Choroid plexus epithelial cell (primary cell): ENCODE measurements at regions not wholly inside any gene's neighbourhood (a gene's known extent, or its start where the extent isn't known, plus 50 kb on each side); places are given as distances from the start of the nearest gene placed in this dataset.

Experiments used
- DNase-seq: peaks from one replicate; pipeline ENCODE4 v3.0.0-alpha.2; 2010; ENCODE audit warnings: low read depth
- H3K4me3 ChIP-seq: 2 replicates; pipeline ENCODE4 v1.5.1; 2011; ENCODE audit warnings: low read depth, mild to moderate bottlenecking, control low read depth, low read length, moderate library complexity
- CTCF ChIP-seq: conservative IDR thresholded peaks from 2 replicates; pipeline ENCODE4 v1.5.1; 2011; ENCODE audit warnings: low read depth, mild to moderate bottlenecking, control low read depth, inconsistent platforms, low read length, moderate library complexity

- TF ChIP-seq CTCF: no peak
- no peak overlapping the region for H3K4me3 ChIP-seq
- DNase-seq: peak; percentile 92
These were observed 85.8 kb upstream of the DMRT1 start for GRCh38 chr9:755454-756381.

GRCh38 chr9:757246-757881 lies 84.1 kb upstream of the DMRT1 start:
- peak; percentile 85 for DNase-seq
- TF ChIP-seq CTCF: peak; percentile 84
- H3K4me3 ChIP-seq: no peak overlapping the region

GRCh38 chr9:758146-758545 lies 83.4 kb upstream of the DMRT1 start:
- no peak overlapping the region for H3K4me3 ChIP-seq
- no peak for DNase-seq
- TF ChIP-seq CTCF: no peak

GRCh38 chr9:759541-759940 lies 82.0 kb upstream of the DMRT1 start:
- DNase-seq: no peak
- H3K4me3 ChIP-seq: no peak overlapping the region
- TF ChIP-seq CTCF: no peak

- no peak for DNase-seq
- TF ChIP-seq CTCF: no peak
- H3K4me3 ChIP-seq: no peak overlapping the region
These were observed 81.3 kb upstream of the DMRT1 start for GRCh38 chr9:759983-760736.

GRCh38 chr9:761176-761792 lies 80.2 kb upstream of the DMRT1 start:
- TF ChIP-seq CTCF: no peak
- peak; percentile 55 for DNase-seq
- no peak overlapping the region for H3K4me3 ChIP-seq
